Fibroblast of skin of right quadriceps (primary cell): ENCODE measurements at regions not wholly inside any gene's neighbourhood (a gene's known extent, or its start where the extent isn't known, plus 50 kb on each side); places are given as distances from the start of the nearest gene placed in this dataset.
"Not testable (repeated sequence)": the region's sequence is repeated elsewhere in the genome, so short reads cannot be mapped to it uniquely, and the experiment has no call there.

Experiments used
- DNase-seq: peaks from one replicate; pipeline ENCODE4 v3.0.0-alpha.2; 2013

DNA sequence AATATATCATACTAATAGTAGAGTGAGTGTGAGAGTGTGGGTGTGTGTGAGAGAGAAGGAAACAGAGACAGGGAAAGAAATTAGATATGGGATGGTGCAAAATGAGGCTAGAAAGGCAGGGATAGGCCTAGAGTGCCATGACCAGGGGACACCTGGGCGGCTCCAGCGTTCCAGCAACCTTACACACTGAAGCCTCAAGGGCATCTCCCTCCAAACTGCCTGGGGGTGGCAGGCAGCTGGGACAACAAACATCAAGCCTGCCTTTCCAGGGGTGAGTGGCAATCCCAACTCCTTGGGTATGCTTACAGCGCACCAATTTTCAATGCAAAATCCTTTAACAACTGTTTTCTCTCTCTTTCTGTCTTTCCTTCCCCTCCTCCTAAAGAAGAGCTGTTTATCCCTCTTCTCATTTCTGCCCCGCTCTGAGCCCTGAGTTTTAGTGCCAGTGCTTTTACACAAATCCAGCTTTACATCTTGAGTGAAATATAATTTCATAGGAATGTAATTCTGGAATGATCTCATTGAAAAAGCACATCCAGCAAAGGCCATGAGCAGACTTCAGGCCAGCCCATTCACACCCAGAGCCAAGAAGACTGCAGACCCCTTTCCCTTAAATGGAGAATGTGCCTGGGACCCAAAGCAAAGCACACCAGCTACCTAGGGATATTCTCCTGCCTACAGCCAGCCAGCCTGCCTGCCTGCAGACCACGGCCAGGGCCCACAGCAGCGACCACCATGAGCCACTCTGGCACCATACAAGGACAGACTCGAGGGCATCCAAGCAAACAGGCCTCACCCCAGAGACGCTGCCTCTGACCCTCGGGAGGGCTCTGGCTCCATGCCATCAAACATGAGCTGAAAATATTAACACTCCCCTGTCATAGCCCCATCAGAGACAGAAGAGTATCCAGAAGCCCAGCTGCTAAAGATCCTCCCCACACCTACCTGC lies 90.3 kb downstream of the RPL27A start:
- peak; percentile 51 for DNase-seq

DNA sequence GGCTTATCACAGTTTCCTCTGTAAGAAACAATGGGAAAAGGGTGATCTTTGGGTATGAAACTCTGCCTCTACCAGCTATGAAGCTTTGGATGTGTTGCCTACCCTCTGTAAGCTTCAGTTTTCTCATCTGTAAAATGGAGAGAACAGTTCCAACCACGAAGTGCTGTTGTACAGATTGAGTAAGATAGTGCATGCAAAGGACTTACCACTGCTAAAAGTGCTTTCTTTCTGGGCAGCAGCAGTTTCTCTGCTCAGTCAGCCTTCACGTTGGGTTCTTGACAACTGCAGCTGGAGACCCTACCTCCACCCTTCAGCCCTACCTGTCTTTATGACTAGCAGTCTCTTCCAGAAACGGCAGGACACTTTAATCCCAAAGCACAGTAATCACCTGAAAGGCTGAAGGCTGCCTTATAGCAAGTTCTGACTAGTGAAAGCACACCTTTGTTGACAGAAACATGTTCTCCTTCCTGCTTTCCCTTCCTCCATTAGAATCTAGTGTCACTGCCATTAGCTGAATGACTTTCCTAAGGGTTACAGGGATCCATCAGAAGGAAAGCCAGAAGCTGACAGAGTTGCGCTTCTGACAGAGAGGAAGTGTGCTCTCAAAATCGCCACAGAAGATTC lies 91.4 kb downstream of the RPL27A start:
- DNase-seq: no peak

DNA sequence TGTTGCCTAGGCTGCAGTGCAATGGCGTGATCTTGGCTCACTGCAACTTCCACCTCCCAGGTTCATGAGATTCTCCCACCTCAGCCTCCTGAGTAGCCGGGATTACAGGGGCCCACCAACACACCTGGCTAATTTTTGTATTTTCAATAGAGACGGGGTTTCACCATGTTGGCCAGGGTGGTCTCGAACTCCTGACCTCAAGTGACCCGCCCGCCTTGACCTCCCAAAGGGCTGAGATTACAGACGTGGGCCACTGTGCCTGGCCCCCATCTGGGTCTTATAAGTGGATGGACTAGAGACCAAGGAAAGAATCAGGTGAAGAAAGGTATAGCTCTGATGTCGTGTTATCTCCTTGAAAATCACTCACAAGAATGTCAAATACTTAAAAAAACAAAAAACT lies 92.3 kb downstream of the RPL27A start:
- DNase-seq: not testable (repeated sequence)

DNA sequence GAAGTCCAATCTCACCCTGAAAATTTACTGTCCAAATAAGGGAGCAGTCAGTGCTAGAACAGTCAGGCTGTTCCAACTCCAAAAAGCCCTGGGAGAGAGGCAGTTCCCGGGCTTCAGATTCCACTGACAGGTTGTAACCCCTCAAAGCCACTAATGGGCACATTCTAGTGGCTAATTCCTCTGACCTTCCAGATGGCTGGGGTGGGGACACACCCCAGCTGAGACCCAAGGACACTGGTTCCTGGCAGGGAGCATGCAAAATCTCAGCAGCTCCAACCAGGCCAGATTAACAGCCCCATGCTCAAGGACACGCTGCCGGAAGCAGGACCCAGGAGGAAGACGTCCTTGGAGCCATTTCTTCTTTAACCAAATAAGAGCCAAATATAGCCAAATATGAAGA lies 92.7 kb downstream of the RPL27A start:
- DNase-seq: no peak

DNA sequence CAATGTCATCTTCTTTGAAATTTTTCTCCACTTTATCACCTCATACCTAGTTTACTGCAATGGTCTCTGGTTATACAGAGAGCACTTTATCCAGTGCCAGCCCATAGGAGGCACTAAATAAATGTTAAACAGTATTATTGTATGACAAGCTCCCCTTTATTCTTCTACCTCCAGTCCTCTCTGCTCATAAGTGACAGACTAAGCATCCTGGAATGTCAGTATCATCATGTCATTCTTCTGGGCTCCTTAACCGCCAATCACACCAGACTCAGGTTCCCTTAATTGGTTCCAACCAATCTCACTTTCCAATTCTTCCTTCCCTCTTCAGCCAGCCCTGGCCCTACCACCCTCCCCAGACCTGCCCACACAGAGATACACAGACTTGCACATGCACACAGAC lies 93.1 kb downstream of the RPL27A start:
- DNase-seq: no peak

DNA sequence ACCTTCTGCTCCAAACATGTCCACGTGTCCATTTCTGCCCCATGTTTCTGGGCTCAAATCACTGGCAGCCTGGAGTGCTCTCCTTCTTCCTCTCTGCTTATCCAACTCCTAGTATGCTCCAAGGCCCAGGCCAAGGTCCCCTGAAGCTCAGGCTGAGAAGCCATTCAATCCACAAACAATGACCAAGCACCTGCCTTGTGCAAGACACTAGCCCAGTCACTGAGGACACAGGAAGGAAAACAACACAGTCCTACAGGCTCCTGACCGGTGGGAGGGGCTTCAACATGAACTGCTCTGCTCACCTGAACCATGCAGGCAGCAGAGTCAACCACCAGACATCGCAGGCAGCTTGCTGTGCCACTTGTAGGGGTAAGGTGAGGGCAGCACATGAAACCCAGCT lies 93.6 kb downstream of the RPL27A start:
- no peak for DNase-seq

DNA sequence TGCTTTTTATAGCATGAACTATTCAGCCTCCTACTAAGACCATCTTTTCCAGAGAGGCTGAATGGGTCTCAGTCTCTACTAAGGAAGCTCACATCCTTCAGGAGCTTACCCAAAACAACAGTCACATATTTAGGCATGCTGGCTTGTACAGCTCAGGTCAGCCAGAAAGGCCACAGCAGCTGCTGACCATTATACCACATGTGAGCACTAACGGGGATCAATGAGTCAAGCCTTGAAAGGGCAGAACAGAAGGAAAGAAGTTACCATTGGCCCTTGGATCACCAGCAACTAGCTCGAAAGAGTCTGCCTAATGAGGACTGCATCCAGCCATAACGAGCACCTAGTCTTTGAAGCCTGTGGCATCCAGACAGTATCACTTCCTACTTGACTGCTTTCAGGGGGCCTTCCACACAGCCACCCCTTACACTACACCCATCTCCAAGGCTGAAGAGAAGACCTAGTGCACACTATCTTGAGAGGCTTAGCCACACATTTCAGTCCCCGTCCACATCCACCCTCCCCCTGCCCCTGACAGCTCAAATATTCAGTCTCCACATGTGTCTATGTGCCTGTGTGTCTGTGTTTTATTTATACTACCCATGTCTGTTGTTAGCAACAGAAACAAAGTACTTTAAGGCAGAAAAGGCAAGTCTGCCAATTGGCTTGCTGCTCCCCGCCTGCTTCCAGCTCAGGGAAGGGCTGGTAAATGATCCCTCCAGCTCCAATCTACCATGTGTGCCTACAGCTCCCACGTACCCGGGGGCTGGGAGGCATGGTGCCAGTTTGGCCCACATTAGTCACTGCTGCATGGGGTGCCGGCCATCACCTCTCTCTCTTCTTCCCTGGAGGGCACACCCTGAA lies 95.5 kb downstream of the RPL27A start:
- DNase-seq: no peak

DNA sequence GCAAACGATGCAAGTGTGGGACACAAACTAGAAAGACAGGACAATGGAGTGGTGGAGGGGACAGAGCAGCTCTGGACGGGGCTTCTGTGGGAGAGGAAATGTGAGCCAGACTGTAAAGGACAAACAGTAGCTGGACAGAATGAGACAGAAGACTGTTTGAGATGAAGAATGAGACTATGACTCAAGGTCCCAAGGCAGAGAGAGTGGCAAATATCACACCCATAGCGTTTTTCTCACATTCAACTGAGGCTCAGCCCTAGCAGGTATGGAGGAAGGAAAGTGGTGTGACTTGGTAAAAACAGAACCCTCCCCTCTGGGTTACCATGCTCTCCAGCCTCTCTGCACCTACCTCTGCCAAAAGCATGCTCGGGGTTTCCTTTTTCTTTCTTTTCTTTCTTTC lies 96.5 kb downstream of the RPL27A start:
- no peak for DNase-seq

DNA sequence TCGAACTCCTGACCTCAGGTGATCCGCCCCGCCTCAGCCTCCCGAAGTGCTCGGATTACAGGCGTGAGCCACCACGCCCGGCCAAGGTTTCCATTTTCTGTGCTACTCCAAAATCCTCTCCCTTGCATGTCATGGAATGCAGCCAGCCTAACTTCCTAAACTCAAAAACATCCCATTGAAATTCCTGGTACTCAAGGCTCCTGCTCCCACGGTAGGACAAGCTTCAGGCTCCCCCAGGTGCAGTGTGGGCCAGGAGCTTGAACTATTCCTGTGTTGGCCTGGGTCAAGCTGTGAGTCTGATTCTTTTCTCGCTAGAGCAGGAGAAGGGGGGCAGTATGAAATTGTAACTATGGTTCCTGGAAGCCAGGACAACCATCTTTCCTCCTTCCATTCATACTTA lies 97.1 kb downstream of the RPL27A start:
- DNase-seq: no peak

DNA sequence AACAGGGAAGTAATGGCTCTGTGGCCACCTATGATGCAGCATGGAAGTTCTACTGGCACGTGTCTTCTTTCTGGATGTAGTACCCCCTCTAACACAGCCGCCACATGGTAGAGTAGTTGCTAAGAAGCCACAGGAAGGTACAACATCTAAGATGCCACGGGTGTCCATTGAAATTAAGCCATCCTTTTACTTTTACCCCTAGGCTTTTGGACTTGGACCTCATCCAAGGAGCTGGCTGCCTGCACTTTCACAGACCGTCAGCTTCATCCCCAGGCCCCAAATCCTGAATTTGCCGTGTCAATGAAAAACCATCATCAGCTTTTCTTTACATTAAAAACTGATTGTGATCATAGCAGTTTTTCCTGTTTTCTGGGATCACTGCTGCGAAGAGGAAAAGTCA lies 102.4 kb downstream of the RPL27A start:
- no peak for DNase-seq

DNA sequence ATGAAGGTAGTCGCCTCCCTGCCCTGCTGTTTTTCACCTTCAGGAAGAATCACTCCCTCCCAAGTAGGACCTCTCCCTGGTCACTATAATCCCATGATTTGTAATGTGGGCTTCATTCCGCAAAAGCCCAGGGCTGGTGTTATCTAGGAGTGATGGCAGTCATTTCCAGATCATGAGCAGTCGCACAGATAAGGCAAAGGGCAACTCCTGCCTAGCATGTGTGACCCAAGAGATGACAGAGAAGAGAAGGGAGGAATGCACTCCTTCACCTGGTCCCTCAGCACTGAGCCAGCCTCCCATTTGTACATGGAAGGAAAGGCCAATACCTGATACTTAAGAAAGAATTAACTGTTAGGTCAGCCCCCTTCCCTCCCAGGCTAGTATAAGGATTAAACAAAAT lies 102.9 kb downstream of the RPL27A start:
- no peak for DNase-seq

DNA sequence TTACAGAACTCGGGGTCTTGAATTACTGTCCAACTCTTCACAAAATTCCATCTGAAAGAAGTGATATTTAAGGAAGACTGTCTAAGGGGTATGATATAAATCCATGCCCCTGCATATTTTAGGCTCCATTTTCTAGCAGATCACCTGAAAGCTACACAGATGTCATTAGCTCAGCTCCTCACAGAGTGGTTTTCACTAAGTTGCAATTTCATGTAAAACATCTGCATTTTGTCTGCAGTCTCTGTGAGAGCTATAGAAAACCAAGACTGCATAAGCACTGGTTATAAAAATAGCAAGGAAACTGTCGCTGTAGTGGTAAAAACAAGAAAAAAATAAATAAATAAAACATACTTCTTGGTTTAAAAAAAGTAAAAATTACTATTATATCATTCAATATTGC lies 103.4 kb downstream of the RPL27A start:
- DNase-seq: no peak

DNA sequence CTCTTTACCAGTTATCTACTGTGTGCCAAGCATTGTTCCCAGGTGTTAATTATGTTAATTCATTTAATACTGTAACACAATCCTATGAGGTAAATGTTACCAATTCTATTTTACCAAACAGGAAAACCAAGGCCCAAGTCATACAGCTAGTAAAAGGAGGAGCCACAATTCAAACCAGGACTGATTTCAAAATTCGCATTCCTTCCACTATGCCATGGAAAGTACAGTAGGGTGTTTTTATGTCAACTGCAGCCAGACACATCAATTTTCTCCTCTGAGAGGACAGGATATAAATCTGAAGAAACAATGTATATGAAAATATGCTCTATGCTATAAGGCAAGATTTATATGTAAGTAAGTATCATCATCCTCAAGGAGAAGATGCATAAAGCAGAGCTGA lies 104.3 kb downstream of the RPL27A start:
- peak; percentile 36 for DNase-seq

DNA sequence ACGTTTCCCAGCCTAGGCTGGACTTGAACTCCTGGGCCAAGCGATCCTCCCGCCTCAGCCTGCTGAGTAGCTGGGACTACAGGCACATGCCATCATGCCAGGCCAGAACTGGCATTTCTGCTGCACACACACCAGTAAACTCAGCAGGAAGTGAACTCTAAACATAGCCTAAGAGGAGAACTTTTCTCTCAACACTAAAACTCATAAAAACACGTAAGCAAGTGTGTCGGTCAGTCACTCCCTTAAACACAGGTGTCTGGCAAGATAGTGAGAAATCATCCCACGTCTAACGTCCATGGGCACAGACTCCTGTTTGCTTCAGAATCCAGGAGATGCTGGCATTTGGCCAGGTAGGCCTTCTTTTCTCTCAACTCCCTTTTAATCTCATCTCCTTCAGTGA lies 104.8 kb downstream of the RPL27A start:
- DNase-seq: no peak

DNA sequence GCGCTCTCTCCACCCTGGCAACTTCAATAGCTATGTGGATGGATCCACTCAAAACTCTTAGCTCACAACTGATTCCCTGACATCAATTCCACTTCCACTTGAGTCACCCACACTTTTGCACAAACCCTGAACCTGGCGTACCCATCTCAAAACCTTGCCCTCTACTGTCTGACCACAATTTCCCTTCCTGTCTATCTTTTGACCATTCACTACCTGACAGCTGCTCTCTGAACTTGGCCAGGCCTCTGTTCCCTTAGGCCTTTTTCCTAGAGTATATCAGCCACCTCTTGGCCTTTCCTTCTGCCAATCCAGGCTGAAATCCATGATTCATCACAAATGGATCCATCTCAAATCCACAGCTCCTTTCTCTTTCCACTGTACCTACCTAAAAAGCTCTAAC lies 106.0 kb downstream of the RPL27A start:
- DNase-seq: no peak

DNA sequence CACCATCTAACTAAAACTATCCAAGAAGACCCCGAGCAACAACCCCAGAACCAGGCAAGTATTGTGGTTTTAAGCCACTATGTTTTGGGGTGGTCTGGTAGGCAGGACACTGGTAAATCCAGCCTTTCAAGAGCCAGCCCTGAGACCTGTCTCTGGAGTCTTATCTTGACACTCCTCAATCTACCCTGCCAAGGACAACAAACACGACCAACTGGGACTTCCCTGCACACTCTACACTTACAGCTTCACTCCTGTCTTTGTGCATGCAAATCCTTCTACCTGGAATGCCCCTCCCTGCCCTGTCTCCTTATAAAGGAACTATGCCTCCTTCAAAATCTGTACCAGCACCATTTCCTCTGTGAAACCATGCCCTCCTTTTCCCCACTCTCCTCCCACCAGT lies 107.3 kb downstream of the RPL27A start:
- DNase-seq: no peak

DNA sequence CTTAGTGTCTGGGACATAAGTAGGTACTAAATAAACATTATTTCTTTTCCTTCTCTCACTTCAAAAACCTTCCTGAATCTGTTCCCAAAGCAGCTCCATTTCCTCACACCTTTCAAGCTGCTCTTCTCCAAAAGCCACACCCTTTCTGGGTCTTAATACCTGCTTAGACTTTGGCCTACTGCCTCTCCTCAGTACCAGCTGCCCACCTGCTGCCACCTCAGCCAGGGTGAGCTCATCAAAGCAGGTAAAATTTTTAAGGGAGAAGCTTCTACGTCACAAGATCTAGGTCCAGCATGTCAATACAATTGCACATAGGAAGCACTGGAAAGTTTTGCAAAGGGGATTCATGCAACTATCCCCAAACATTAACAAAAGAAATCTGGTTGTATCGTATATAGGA lies 108.4 kb downstream of the RPL27A start:
- DNase-seq: no peak

DNA sequence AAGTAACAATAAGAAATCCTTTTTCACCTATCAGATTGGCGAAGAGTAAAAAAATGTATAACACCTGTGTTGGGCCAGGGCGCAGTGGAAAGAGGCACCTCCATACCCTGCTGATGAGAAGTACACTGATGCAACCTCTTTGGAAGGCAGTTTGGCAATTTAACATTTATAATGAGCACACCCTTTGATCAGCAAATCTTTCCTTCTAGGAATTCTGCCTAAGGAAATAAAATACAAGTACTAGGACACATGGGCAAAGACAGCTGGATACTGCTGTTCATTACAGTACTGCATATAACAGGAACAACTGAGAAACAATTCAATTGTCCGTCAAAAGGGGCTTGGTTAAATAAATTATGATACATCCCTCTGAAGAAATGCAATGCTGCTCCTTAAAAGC lies 110.1 kb downstream of the RPL27A start:
- DNase-seq: no peak

DNA sequence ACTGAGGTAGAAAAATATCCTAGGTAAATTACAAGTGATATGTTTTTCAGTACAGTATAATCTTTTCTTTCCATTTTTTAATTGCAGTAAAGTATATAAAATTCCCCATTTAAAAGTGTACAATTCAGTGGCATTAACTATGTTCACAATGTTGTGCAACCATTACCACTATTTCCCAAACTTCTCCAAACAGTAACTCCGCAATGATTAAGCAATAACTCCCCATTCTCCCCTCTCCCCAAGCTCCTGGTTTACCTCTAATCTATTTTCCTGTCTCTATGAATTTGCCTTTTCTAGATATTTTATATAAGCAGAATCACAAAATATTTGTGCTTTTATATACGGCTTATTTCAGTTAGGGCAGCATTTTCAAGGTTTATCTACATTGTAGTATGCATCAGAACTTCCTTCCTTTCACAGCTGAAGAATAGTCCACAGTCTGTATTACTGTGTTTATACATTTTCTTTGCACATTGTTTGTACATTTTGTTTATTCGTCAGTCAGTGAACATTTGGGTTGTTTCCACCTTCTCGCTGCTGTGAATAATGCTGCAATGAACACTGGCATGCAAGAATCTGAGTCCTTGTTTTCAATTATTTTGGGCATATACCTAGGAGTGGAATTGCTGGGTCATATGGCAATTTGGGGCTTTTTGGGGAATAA lies 110.7 kb downstream of the RPL27A start:
- no peak for DNase-seq

DNA sequence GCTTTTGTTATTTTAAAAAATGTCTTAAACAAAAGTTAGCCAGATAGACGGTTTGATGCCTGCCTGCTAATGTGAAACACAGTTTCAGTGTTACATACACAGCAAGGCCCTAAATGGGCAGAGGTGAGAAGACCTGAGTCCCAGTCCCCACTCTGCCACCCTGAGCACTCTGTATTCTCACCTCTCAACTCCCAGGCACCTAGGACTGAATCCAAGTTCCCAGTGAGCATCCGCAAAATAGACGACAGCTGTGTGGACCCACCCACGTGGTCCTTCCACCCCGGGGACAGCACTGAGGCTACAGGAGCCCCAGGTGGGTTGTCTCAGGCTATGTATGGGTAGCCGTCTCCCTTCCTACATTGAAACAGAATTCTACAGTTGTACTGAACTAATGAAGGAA lies 111.5 kb downstream of the RPL27A start:
- DNase-seq: no peak

DNA sequence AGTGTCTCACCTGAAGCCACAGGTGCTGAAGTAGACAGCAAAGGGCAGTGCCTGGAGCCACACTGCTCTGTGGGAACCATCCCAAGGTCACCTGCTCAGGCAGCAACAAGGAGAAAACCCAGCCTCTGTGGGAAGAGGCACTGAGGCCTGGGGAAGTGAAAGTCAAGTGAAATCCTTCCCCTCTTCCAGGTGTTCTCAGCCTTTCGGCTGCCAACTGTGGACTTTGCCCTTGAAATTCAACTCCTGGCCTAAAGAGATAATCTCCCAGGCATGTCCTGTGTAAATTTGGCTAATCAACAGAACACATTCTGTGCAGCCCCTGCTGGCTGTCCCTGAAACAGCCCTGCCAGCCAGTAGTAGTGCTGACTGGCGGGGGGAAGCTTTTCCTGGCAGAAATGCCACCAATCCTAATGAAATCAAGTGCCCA lies 112.1 kb downstream of the RPL27A start:
- DNase-seq: no peak

DNA sequence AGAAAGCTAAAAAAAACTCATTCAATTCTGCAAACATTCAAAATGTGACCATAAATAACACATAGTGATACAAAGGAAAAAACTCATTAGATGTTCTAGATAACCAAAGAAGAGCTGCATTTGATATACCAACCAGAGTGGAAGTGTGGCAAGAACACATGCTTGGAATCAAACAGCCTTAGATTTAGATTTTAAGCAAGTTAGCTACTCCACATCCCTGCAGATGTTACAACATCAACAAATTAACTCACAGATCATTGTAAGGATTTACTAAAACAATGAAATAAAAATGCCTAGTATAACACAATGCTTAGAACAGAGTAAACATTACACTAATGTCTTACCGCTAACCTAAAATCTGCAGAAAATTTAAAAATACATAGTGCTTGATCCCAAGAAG lies 114.0 kb upstream of the AKIP1 start:
- no peak for DNase-seq

DNA sequence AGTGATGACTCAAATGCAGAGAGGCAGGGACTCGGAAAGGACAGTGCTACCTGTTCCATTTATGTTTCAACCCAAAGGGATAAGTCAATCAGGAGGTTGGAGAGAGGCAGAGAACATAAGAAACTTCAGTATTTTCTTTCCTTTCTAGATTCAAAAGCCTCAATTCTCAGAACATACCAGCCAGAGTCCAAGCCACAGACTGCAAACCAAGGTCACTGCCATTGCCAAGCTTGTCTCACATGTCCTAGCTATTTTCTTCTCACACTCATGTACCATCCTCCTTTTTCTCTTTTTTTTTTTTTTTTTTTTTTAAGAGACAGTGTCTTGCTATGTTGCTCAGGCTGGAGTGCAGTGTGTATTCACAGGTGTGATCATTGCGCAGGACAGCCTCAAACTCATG lies 111.7 kb upstream of the AKIP1 start:
- no peak for DNase-seq
